OCI-LY1 (cell line): ENCODE measurements at regions not wholly inside any gene's neighbourhood (a gene's known extent, or its start where the extent isn't known, plus 50 kb on each side); places are given as distances from the start of the nearest gene placed in this dataset.

Experiments
- H2AFZ ChIP-seq: fragments of 200-600 bp; sonication (generic), shearing (Covaris generic); 2 replicates; pipeline ENCODE4 v1.6.0; 2014; ENCODE audit warnings: antibody characterized with exemption, mild to moderate bottlenecking, low read length
- H3F3A ChIP-seq: fragments of 200-600 bp; sonication (generic), shearing (Covaris generic); 2 replicates; pipeline ENCODE4 v1.6.0; 2014; ENCODE audit warnings: mild to moderate bottlenecking, antibody characterized with exemption, low read length, moderate library complexity; ENCODE audit not compliant: insufficient read depth
- H3K27ac ChIP-seq: fragments of 200-600 bp; sonication (generic); 2 replicates; pipeline ENCODE4 v1.5.1; 2014; ENCODE audit warnings: low read length, mixed run types, mild to moderate bottlenecking, low read depth; ENCODE audit not compliant: poor library complexity, severe bottlenecking
- H3K27me3 ChIP-seq: fragments of 200-600 bp; sonication (generic); 2 replicates; pipeline ENCODE4 v1.6.0; 2014; ENCODE audit warnings: antibody characterized with exemption, mild to moderate bottlenecking, low read length, moderate library complexity; ENCODE audit not compliant: insufficient read depth
- H3K36me3 ChIP-seq: fragments of 200-600 bp; sonication (generic); 2 replicates; pipeline ENCODE4 v1.6.1; 2014; ENCODE audit warnings: mild to moderate bottlenecking, antibody characterized with exemption, low read length, moderate library complexity, mixed read lengths; ENCODE audit not compliant: insufficient read depth
- H3K4me1 ChIP-seq: fragments of 200-600 bp; sonication (generic); 2 replicates; pipeline ENCODE4 v1.5.1; 2014; ENCODE audit warnings: mild to moderate bottlenecking, low read length, moderate library complexity; ENCODE audit not compliant: insufficient read depth, severe bottlenecking
- H3K4me2 ChIP-seq: fragments of 200-600 bp; sonication (generic), shearing (Covaris generic); 2 replicates; pipeline ENCODE4 v1.6.1; 2014; ENCODE audit warnings: low read length
- H3K4me3 ChIP-seq: fragments of 200-600 bp; sonication (generic); 2 replicates; pipeline ENCODE4 v1.5.1; 2014; ENCODE audit warnings: low read length, low read depth, mild to moderate bottlenecking, mixed read lengths; ENCODE audit not compliant: poor library complexity, severe bottlenecking
- H3K79me2 ChIP-seq: fragments of 200-600 bp; shearing (Covaris generic); 2 replicates; pipeline ENCODE4 v1.6.1; 2016; ENCODE audit warnings: mixed run types, low read length, mixed read lengths; ENCODE audit not compliant: insufficient read depth
- H3K9ac ChIP-seq: fragments of 200-600 bp; sonication (generic), shearing (Covaris generic); 2 replicates; pipeline ENCODE4 v1.6.1; 2014; ENCODE audit warnings: mild to moderate bottlenecking, low read length, mixed read lengths
- H3K9me2 ChIP-seq: fragments of 200-600 bp; sonication (generic), shearing (Covaris generic); 2 replicates; pipeline ENCODE4 v1.6.1; 2014; ENCODE audit warnings: low read depth, mild to moderate bottlenecking, low read length, mixed read lengths
- H3K9me3 ChIP-seq: fragments of 200-600 bp; shearing (Covaris generic); 2 replicates; pipeline ENCODE4 v1.6.1; 2014; ENCODE audit warnings: low read length, mixed read lengths
- H4K20me1 ChIP-seq: fragments of 200-600 bp; sonication (generic), shearing (Covaris generic); 2 replicates; pipeline ENCODE4 v1.6.0; 2016; ENCODE audit warnings: mild to moderate bottlenecking, low read length; ENCODE audit not compliant: insufficient read depth
- CTCF ChIP-seq: fragments of 200-600 bp; sonication (generic), shearing (Covaris generic); IDR thresholded peaks from 2 replicates; pipeline ENCODE4 v1.5.1; 2017; ENCODE audit warnings: mild to moderate bottlenecking, antibody characterized with exemption, low read length, moderate library complexity, mixed read lengths
- EZH2 ChIP-seq: fragments of 200-600 bp; sonication (generic), shearing (Covaris generic); IDR thresholded peaks from 2 replicates; pipeline ENCODE4 v1.8.0; 2017; ENCODE audit warnings: borderline replicate concordance, mixed run types, mild to moderate bottlenecking, antibody characterized with exemption, low read length, moderate library complexity, mixed read lengths

DNA sequence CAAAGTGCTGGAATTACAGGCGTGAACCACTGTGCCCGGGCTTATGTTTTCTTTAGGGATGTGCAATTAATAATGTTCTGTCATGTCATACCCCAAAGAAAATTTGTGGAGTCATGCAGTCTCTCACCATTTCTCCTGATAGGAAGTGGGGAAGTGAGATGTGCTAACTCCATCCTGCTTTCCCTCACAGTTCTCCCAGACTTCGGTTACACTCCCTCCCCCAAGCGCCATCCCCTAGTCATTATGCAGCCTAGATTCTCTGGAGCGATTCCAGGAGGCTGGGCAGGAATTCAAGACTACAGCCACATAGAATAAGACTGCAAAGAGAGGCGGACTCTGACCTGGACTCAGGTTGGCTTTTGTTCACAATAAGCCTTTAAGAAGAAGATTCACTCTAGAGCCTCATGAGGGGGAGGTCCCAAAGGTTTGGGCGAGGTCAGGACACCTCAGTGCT, 271.4 kb downstream of the ALDH8A1 start:
- no peak overlapping the region for H3K9ac ChIP-seq
- H3K4me3 ChIP-seq: no peak overlapping the region
- TF ChIP-seq EZH2: no peak
- no peak for TF ChIP-seq CTCF
- no peaks in the 10 kb centered on the region for H3K27me3 ChIP-seq
- H3K4me1 ChIP-seq: no peaks in the 10 kb centered on the region
- no peaks in the 10 kb centered on the region for H3K9me2 ChIP-seq
- H3K27ac ChIP-seq: no peak overlapping the region
- H3K9me3 ChIP-seq: no peaks in the 10 kb centered on the region
- H3K36me3 ChIP-seq: no peaks in the 10 kb centered on the region
- H3F3A ChIP-seq: no peaks in the 10 kb centered on the region
- no peaks in the 10 kb centered on the region for H3K79me2 ChIP-seq
- no peaks in the 10 kb centered on the region for H4K20me1 ChIP-seq
- no peak overlapping the region for H2AFZ ChIP-seq
- no peak overlapping the region for H3K4me2 ChIP-seq

DNA sequence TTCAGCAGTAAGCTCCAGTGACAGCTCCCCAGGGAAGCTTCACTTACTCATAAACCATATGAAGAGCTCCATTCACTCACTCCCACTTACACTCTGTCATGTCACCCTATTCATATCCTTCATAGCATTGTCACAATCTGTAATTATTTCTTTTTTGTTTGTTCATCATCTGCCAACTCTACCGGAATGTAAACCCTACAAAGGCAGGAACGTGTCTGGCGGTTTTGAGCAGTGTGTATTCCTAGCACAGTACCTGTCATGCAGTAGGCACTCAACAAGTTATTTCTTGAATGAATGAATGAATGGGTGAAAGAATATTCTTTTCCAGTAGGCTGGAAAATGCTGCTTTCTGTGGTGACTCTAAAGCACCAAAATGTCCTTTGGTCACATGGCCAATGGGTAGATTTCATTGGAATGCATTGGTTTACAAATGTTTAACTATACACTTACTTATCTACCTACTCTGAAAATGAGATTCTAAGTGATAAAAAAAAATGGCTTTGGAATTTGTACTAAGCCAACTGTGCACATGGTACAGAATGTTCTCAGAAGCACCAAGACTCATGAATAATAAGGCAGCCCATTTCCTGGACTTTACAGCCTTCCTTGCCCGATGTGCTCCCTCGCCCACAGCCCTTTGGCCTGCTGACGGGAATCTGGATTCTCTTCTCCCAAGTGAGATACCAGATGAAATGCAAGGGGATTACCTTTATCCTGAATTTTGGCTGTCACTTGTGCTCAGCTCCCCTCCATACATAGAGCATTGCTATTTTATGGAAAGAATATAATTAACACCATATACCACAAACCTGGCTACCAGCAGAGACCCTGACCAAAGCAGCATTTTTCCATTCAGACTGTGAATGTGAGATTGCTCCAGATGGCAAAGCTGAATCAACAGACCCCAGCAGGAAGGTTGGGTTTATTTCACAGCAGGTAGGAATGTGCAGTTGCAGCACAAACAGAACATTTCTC, 273.3 kb downstream of the ALDH8A1 start:
- Histone ChIP-seq H3K4me3 (no peak overlapping the region), H4K20me1 (no peaks in the 10 kb centered on the region), H2AFZ (no peak overlapping the region), H3K27ac (no peak overlapping the region), H3F3A (no peaks in the 10 kb centered on the region), H3K9ac (no peak overlapping the region), H3K9me2 (no peaks in the 10 kb centered on the region), H3K79me2 (no peaks in the 10 kb centered on the region), H3K9me3 (no peaks in the 10 kb centered on the region), H3K4me1 (no peaks in the 10 kb centered on the region), H3K36me3 (no peaks in the 10 kb centered on the region), H3K27me3 (no peaks in the 10 kb centered on the region), H3K4me2 (no peak overlapping the region)
- no peak for TF ChIP-seq EZH2
- no peak for TF ChIP-seq CTCF

- no peaks in the 10 kb centered on the region for H3K9me2 ChIP-seq
- no peak for TF ChIP-seq EZH2
- TF ChIP-seq CTCF: no peak
These were observed 274.5 kb downstream of the ALDH8A1 start for GRCh38 chr6:134675110-134676054.

More at GRCh38 chr6:134675110-134676054, 274.5 kb downstream of the ALDH8A1 start:
- no peaks in the 10 kb centered on the region for H3K9me3 ChIP-seq
- no peaks in the 10 kb centered on the region for H3F3A ChIP-seq
- no peaks in the 10 kb centered on the region for H3K27me3 ChIP-seq
- H3K4me1 ChIP-seq: no peaks in the 10 kb centered on the region
- H2AFZ ChIP-seq: no peak overlapping the region
- H3K4me2 ChIP-seq: no peak overlapping the region
- no peaks in the 10 kb centered on the region for H3K36me3 ChIP-seq
- no peak overlapping the region for H3K4me3 ChIP-seq
- H3K27ac ChIP-seq: no peak overlapping the region
- H4K20me1 ChIP-seq: no peaks in the 10 kb centered on the region
- H3K79me2 ChIP-seq: no peaks in the 10 kb centered on the region
- H3K9ac ChIP-seq: no peak overlapping the region
